Psoas muscle (tissue), 7 donors: ENCODE measurements at regions not wholly inside any gene's neighbourhood (a gene's known extent, or its start where the extent isn't known, plus 50 kb on each side); places are given as distances from the start of the nearest gene placed in this dataset.

Source experiments
- ATAC-seq, 4 donors: fragments of 200-7000 bp; cut with Tn5 transposase; one replicate each; pipeline ENCODE4 v1.9.1; 2020; ENCODE audit warnings: moderate library complexity in 3 of 4, mild to moderate bottlenecking in 2 of 4
- DNase-seq, 2 donors: peaks; one replicate each; pipeline ENCODE4 v3.0.0-alpha.2; 2020
- H3K27ac ChIP-seq: fragments of 200-600 bp; one replicate; pipeline ENCODE4 v1.8.0; 2022
- H3K27me3 ChIP-seq, 3 donors: fragments of 200-600 bp in 1 of 3; one replicate each; pipeline versions ENCODE4 v1.6.1 to v1.8.0; 2013 to 2022; ENCODE audit warnings: low read length in 2 of 3, mild to moderate bottlenecking in 2 of 3, moderate library complexity in 1 of 3; ENCODE audit not compliant: insufficient read depth in 3 of 3
- H3K36me3 ChIP-seq, 2 donors: fragments of 200-600 bp in 1 of 2; one replicate each; pipeline versions ENCODE4 v1.6.1 to v1.8.0; 2013 to 2022; ENCODE audit warnings: low read depth in 1 of 2, mild to moderate bottlenecking in 1 of 2, moderate library complexity in 1 of 2; ENCODE audit not compliant: insufficient read depth in 1 of 2
- H3K4me1 ChIP-seq: fragments of 200-600 bp; one replicate; pipeline ENCODE4 v1.8.0; 2022
- H3K4me3 ChIP-seq: fragments of 200-600 bp; one replicate; pipeline ENCODE4 v1.8.0; 2022; ENCODE audit warnings: mild to moderate bottlenecking
- H3K9me3 ChIP-seq: fragments of 200-600 bp; one replicate; pipeline ENCODE4 v1.8.0; 2022
- CTCF ChIP-seq: fragments of 200-600 bp; IDR thresholded peaks from one replicate; pipeline ENCODE4 v1.8.0; 2022; ENCODE audit warnings: antibody characterized with exemption
- WGBS, 3 donors: extraction: QIAGEN DNeasy Blood & Tissue Kit; methylation state at CpG; one replicate each; pipeline versions ENCODE4 v1.1.6 to v1.1.7; 2013; 5-methylcytosine and 5-hydroxymethylcytosine counted together
- intact Hi-C, 2 donors: fragments of 100-400 bp; cut with DNase I; formaldehyde crosslinking; loops; one replicate each; pipeline versions ENCODE4 v1.11.0 to v1.14.2; 2022
- donor health status: healthy with polysubstance abuse.
- donor health status: DM: no; HTN: no; CAD: no; lungs with moderate emphysema.
- donor health status: Bipolar disorder and iron deficiency.
- donor health status: healthy.
- donor health status: DM: yes; HTN: yes; CAD: no.
- donor health status: DM: no; HTN: no; CAD: no.
- donor health status: DM: yes; HTN: yes; CAD: no.

- intact Hi-C loops = no loop called here
These were observed 200.4 kb upstream of the SYT10 start for GRCh38 chr12:33639975-33640374.

GRCh38 chr12:33649992-33650391 lies 210.4 kb upstream of the SYT10 start:
- Histone ChIP-seq H3K27ac (no peak overlapping the region), H3K27me3 (no peaks in the 10 kb centered on the region), H3K36me3 (no peaks in the 10 kb centered on the region), H3K4me3 (no peak overlapping the region), H3K4me1 (no peaks in the 10 kb centered on the region), H3K9me3 (no peaks in the 10 kb centered on the region)
- no peak for ATAC-seq
- no peak for DNase-seq
- intact Hi-C loops = no loop called here
- TF ChIP-seq CTCF = no peak
- 37 to 41% (median 39%) methylated on average over 4 of the region's 4 CpGs for WGBS, 3 donors

More at GRCh38 chr12:33639975-33640374, 200.4 kb upstream of the SYT10 start:
- Histone ChIP-seq H3K4me1 (no peaks in the 10 kb centered on the region), H3K27ac (no peak overlapping the region), H3K27me3 (no peaks in the 10 kb centered on the region), H3K9me3 (no peaks in the 10 kb centered on the region), H3K4me3 (no peak overlapping the region), H3K36me3 (no peaks in the 10 kb centered on the region)
- DNase-seq (no peak), ATAC-seq (no peak)
- TF ChIP-seq CTCF = no peak
- WGBS, 3 donors = 87 to 93% (median 91%) methylated on average over 2 of the region's 2 CpGs

- intact Hi-C loops = no loop called here
- no peak overlapping the region for H3K4me3 ChIP-seq
- no peaks in the 10 kb centered on the region for H3K4me1 ChIP-seq
- ATAC-seq (no peak), DNase-seq (no peak)
- H3K36me3 ChIP-seq = no peaks in the 10 kb centered on the region
- no peak overlapping the region for H3K27ac ChIP-seq
- TF ChIP-seq CTCF = no peak
- H3K27me3 ChIP-seq = no peaks in the 10 kb centered on the region
- no peaks in the 10 kb centered on the region for H3K9me3 ChIP-seq
These were observed 211.2 kb upstream of the SYT10 start for GRCh38 chr12:33650832-33651231.

- no peak for TF ChIP-seq CTCF
- WGBS, 3 donors = 85 to 89% (median 85%) methylated on average over 3 of the region's 3 CpGs
- Histone ChIP-seq H3K4me1 (no peaks in the 10 kb centered on the region), H3K27ac (no peak overlapping the region), H3K36me3 (no peaks in the 10 kb centered on the region), H3K9me3 (no peaks in the 10 kb centered on the region), H3K4me3 (no peak overlapping the region), H3K27me3 (no peaks in the 10 kb centered on the region)
- intact Hi-C loops = no loop called here
- DNase-seq (no peak), ATAC-seq (no peak)
These were observed 213.7 kb upstream of the SYT10 start for GRCh38 chr12:33653362-33653761.

DNA sequence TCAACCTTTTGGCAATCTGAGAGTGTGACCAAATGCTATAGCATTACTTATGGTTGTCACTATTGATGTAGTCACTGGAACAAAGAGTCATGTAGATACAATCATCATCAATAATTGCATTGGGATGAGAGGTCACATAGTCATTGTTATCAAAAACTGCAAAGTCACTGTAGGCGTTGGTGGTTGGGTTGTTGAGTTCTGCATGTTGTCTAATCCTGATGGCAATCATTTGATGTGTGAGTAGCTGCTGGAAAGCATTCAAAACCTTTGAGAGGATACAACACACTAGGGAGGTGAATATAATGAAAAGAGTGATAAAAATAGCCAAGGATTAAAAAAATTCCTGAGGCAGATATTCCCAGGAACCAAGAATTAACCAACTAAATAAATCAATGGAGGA lies 214.7 kb upstream of the SYT10 start:
- no peak overlapping the region for H3K27ac ChIP-seq
- H3K9me3 ChIP-seq = no peaks in the 10 kb centered on the region
- ATAC-seq (no peak), DNase-seq (no peak)
- 62 to 76% (median 75%) methylated on average over 1 of the region's 1 CpG for WGBS, 3 donors
- H3K27me3 ChIP-seq = no peaks in the 10 kb centered on the region
- no peak overlapping the region for H3K4me3 ChIP-seq
- no peak for TF ChIP-seq CTCF
- H3K4me1 ChIP-seq = no peaks in the 10 kb centered on the region
- H3K36me3 ChIP-seq = no peaks in the 10 kb centered on the region
- intact Hi-C loops = no loop called here
